ENCODE measurements at regions not wholly inside any gene's neighbourhood (a gene's known extent, or its start where the extent isn't known, plus 50 kb on each side); places are given as distances from the start of the nearest gene placed in this dataset.
"Not testable (repeated sequence)": the region's sequence is repeated elsewhere in the genome, so short reads cannot be mapped to it uniquely, and the experiment has no call there.

DNA sequence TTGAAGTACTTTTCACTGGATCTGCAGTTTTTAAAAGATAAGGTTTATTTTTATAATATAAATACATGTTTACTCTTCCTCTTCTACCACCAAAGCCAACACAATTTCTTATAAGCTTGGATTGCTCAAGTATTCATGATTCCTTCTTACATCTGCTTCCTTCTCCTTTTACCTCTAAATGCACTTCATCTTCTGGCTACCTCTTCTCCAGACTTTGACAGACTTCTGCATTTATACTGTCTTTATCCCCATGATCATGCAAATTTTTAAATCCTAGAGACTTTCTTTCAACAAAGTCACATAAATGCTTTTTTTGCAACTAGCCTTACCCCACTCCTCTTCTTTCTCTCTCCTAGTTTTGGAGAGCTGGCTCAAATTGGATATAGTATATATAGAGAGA, 142.9 kb downstream of the TFAP2B start:
- no peaks in the 10 kb centered on the region for H3K27me3 ChIP-seq (ENCODE audit: control insufficient read depth in 2 of 2, insufficient read depth in 2 of 2, low read length in 2 of 2)
- ChIA-PET CTCF (no interaction called here), POLR2A (no interaction called here)
- Mint-ChIP-seq H3K4me3 (no peak overlapping the region), H3K27ac (no peak overlapping the region), H3K4me1 (no peaks in the 10 kb centered on the region), H3K36me3 (no peaks in the 10 kb centered on the region), H3K9me3 (peaks cover 0 to 10% (median under 1%) of the 10 kb centered on the region in 11 donors), H3K27me3 (no peaks in the 10 kb centered on the region)
- no peaks in the 10 kb centered on the region for H3K36me3 ChIP-seq (ENCODE audit: control insufficient read depth in 2 of 3, insufficient read depth in 3 of 3, low read length in 3 of 3)
- no peak for ATAC-seq
- H3K4me3 ChIP-seq (ENCODE audit: low read length), result no peak overlapping the region
- intact Hi-C loops (cut with micrococcal nuclease), result no loop called here
- H3K27ac ChIP-seq (ENCODE audit: low read depth, low read length), result no peak overlapping the region
- DNase-seq, result no peak
- H3K4me1 ChIP-seq (ENCODE audit: control insufficient read depth in 2 of 2, insufficient read depth in 2 of 2, low read length in 2 of 2), result no peaks in the 10 kb centered on the region
- no peaks in the 10 kb centered on the region for H3K9me3 ChIP-seq (ENCODE audit: control insufficient read depth in 2 of 3, low read length in 3 of 3)

DNA sequence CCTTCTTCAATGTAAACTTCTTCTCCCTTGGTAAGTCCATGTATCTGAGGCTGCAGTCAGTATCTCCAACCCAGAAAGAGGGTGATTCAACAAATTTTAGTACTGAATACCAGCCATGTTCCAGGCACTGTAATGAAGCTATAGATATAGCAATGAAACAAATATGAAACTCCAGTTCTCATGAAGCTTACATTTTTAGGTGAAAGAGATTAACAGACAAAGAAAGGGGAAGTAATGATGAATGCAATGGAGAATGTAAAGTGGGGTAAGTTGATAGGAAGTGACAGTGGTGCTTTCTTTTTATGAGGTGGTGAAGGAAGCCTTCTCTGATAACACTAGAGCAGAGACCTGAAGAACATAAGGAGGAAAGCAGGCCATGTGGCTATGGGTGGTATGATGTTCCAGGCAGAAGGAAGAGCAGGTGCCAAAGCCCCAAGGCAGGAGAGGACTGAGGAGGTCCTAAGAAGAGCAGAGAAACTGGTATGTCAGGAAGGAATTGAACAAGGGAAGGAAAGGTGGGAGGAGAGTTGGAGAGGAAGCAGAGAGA, 143.6 kb downstream of the TFAP2B start:
- no peaks in the 10 kb centered on the region for H3K4me1 Mint-ChIP-seq
- DNase-seq, result no peak
- intact Hi-C loops (cut with micrococcal nuclease), result no loop called here
- no peaks in the 10 kb centered on the region for H3K36me3 ChIP-seq (ENCODE audit: control insufficient read depth in 2 of 3, insufficient read depth in 3 of 3, low read length in 3 of 3)
- no peak overlapping the region for H3K27ac Mint-ChIP-seq
- no peak overlapping the region for H3K4me3 ChIP-seq (ENCODE audit: low read length)
- ChIA-PET CTCF (no interaction called here), POLR2A (no interaction called here)
- H3K4me3 Mint-ChIP-seq, result no peak overlapping the region
- H3K9me3 Mint-ChIP-seq, result peaks cover 0 to 13% (median 0%) of the 10 kb centered on the region in 11 donors
- no peaks in the 10 kb centered on the region for H3K36me3 Mint-ChIP-seq
- H3K27me3 Mint-ChIP-seq, result no peaks in the 10 kb centered on the region
- no peaks in the 10 kb centered on the region for H3K9me3 ChIP-seq (ENCODE audit: control insufficient read depth in 2 of 3, low read length in 3 of 3)
- H3K27me3 ChIP-seq (ENCODE audit: control insufficient read depth in 2 of 2, insufficient read depth in 2 of 2, low read length in 2 of 2), result no peaks in the 10 kb centered on the region
- no peaks in the 10 kb centered on the region for H3K4me1 ChIP-seq (ENCODE audit: control insufficient read depth in 2 of 2, insufficient read depth in 2 of 2, low read length in 2 of 2)
- H3K27ac ChIP-seq (ENCODE audit: low read depth, low read length), result no peak overlapping the region
- ATAC-seq, result peak; percentile 24

DNA sequence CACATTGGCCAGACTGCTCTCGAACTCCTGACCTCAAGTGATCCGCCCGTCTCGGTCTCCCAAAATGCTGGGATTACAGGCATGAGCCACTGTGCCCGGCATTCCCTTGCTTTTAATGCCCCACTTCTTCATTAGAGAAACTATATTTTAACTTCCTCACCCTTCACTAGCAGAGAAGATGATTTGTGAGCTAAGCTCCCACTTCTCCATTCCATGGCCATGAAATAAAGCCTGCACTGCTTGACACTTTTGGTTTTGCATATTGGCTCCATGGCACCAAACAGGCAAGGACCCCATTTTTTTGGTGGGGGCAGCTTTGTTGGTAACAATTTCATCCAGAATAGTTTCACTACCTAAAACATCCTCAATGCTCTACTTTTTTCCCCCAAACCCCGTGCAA, 145.3 kb downstream of the TFAP2B start:
- no peaks in the 10 kb centered on the region for H3K27me3 Mint-ChIP-seq
- peaks cover 0 to 14% (median 1%) of the 10 kb centered on the region in 11 donors for H3K9me3 Mint-ChIP-seq
- POLR2A ChIA-PET, result no interaction called here
- no peak overlapping the region for H3K27ac ChIP-seq (ENCODE audit: low read depth, low read length)
- H3K4me1 ChIP-seq (ENCODE audit: control insufficient read depth in 2 of 2, insufficient read depth in 2 of 2, low read length in 2 of 2), result no peaks in the 10 kb centered on the region
- no peak overlapping the region for H3K27ac Mint-ChIP-seq
- H3K4me3 ChIP-seq (ENCODE audit: low read length), result no peak overlapping the region
- ATAC-seq, result no peak
- no peaks in the 10 kb centered on the region for H3K27me3 ChIP-seq (ENCODE audit: control insufficient read depth in 2 of 2, insufficient read depth in 2 of 2, low read length in 2 of 2)
- H3K4me1 Mint-ChIP-seq, result no peaks in the 10 kb centered on the region
- intact Hi-C loops (cut with micrococcal nuclease), result no loop called here
- no peaks in the 10 kb centered on the region for H3K36me3 ChIP-seq (ENCODE audit: control insufficient read depth in 2 of 3, insufficient read depth in 3 of 3, low read length in 3 of 3)
- H3K36me3 Mint-ChIP-seq, result no peaks in the 10 kb centered on the region
- CTCF ChIA-PET, result no interaction called here
- H3K4me3 Mint-ChIP-seq, result no peak overlapping the region
- DNase-seq, result no peak
- no peaks in the 10 kb centered on the region for H3K9me3 ChIP-seq (ENCODE audit: control insufficient read depth in 2 of 3, low read length in 3 of 3)

DNA sequence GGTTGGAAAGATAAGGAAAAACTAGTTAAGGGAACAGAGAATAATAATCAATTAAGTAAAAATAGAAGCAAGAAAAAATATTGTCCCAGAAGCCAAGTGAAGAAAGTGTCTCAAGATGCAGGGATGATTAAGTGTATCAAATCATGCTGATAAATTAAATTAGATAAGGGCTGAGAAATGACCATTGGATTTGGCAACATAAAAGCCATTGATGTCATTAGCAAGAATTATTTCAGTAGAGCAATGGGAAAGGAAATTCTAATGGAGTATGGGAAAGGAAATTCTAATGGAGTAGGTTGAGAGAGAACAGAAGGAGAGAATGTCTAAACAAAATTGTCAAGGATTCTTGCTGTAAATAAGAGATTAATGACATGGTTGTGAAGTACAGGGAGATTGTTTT, 146.8 kb downstream of the TFAP2B start:
- Histone ChIP-seq H3K4me3 (ENCODE audit: low read length) (no peak overlapping the region), H3K27me3 (ENCODE audit: control insufficient read depth in 2 of 2, insufficient read depth in 2 of 2, low read length in 2 of 2) (no peaks in the 10 kb centered on the region), H3K4me1 (ENCODE audit: control insufficient read depth in 2 of 2, insufficient read depth in 2 of 2, low read length in 2 of 2) (no peaks in the 10 kb centered on the region), H3K36me3 (ENCODE audit: control insufficient read depth in 2 of 3, insufficient read depth in 3 of 3, low read length in 3 of 3) (no peaks in the 10 kb centered on the region), H3K9me3 (ENCODE audit: control insufficient read depth in 2 of 3, low read length in 3 of 3) (no peaks in the 10 kb centered on the region), H3K27ac (ENCODE audit: low read depth, low read length) (no peak overlapping the region)
- intact Hi-C loops (cut with micrococcal nuclease), result no loop called here
- H3K36me3 Mint-ChIP-seq, result no peaks in the 10 kb centered on the region
- no peak for ATAC-seq
- CTCF ChIA-PET, result no interaction called here
- no peaks in the 10 kb centered on the region for H3K4me1 Mint-ChIP-seq
- no peak overlapping the region for H3K27ac Mint-ChIP-seq
- no peak overlapping the region for H3K4me3 Mint-ChIP-seq
- H3K9me3 Mint-ChIP-seq, result peaks cover 0 to 14% (median 2%) of the 10 kb centered on the region in 11 donors
- DNase-seq, result no peak
- POLR2A ChIA-PET, result no interaction called here
- no peaks in the 10 kb centered on the region for H3K27me3 Mint-ChIP-seq

DNA sequence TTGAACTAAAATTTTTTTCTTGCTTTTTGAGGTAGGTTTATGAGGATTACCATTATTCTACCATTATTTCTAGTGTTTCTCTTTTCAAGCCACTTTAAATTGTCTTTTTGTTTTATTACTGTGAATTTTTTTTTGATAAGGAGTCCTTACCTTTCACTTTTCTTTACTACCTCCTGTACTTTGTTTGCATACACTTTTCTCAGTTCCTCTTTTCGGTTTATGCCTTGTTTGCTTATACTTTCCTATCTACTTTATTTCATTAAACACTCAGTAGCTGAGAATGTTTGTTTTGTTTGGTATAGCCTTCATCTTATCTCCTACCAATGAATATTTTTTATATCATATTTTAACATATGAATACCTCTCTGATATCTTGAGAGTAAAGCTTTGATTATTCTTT, 147.9 kb downstream of the TFAP2B start:
- Histone ChIP-seq H3K27me3 (ENCODE audit: control insufficient read depth in 2 of 2, insufficient read depth in 2 of 2, low read length in 2 of 2) (no peaks in the 10 kb centered on the region), H3K27ac (ENCODE audit: low read depth, low read length) (no peak overlapping the region), H3K36me3 (ENCODE audit: control insufficient read depth in 2 of 3, insufficient read depth in 3 of 3, low read length in 3 of 3) (no peaks in the 10 kb centered on the region), H3K4me3 (ENCODE audit: low read length) (no peak overlapping the region), H3K9me3 (ENCODE audit: control insufficient read depth in 2 of 3, low read length in 3 of 3) (no peaks in the 10 kb centered on the region), H3K4me1 (ENCODE audit: control insufficient read depth in 2 of 2, insufficient read depth in 2 of 2, low read length in 2 of 2) (no peaks in the 10 kb centered on the region)
- Mint-ChIP-seq H3K27me3 (no peaks in the 10 kb centered on the region), H3K36me3 (no peaks in the 10 kb centered on the region), H3K4me1 (no peaks in the 10 kb centered on the region), H3K4me3 (no peak overlapping the region), H3K9me3 (peaks cover 0 to 17% (median 4%) of the 10 kb centered on the region in 11 donors), H3K27ac (no peak overlapping the region)
- ATAC-seq (no peak), DNase-seq (no peak)
- intact Hi-C loops (cut with micrococcal nuclease), result no loop called here
- ChIA-PET POLR2A (no interaction called here), CTCF (no interaction called here)

DNA sequence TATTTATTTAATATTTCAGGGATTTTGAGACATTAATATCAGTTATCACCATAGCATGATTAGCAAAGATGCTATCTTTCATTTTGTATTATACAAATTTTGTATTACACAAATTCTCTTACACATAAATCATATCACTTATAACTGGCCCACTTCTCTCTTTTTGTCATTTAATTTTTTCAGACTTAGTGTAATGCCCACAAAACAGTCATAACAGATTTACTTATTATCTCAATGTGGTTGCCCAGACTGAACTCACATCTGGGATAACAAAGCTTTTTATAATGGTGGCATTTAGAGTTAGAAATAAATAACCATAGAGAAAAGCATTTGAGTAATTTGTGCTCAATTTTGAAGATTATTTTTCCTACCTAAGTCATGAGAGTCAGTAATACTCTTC, 148.3 kb downstream of the TFAP2B start:
- H3K4me1 Mint-ChIP-seq, result no peaks in the 10 kb centered on the region
- intact Hi-C loops (cut with micrococcal nuclease), result no loop called here

DNA sequence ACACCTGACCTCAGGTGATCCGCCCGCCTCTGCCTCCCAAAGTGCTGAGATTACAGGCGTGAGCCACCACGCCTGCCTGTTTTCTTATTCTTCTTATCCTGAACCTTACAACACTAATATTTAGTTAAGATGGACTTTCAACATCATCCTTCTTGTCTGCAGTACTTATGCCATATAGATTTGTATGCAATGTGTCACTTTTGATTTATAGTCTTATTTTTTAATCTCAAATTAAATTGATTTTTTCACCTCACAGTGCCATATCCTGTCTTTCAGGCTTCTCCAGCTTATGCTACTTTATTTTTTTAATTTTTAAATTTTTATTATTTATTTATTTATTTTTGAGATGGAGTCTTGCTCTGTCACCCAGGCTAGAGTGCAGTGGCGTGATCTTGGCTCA, 149.6 kb downstream of the TFAP2B start:
- H3K9me3 ChIP-seq (ENCODE audit: control insufficient read depth in 2 of 3, low read length in 3 of 3); H3K4me1 Mint-ChIP-seq; POLR2A ChIA-PET; CTCF ChIA-PET; H3K27me3 ChIP-seq (ENCODE audit: control insufficient read depth in 2 of 2, insufficient read depth in 2 of 2, low read length in 2 of 2); H3K4me1 ChIP-seq (ENCODE audit: control insufficient read depth in 2 of 2, insufficient read depth in 2 of 2, low read length in 2 of 2); H3K27ac Mint-ChIP-seq; H3K36me3 Mint-ChIP-seq; H3K4me3 ChIP-seq (ENCODE audit: low read length); ATAC-seq; H3K27ac ChIP-seq (ENCODE audit: low read depth, low read length); DNase-seq; intact Hi-C loops (cut with micrococcal nuclease); H3K36me3 ChIP-seq (ENCODE audit: control insufficient read depth in 2 of 3, insufficient read depth in 3 of 3, low read length in 3 of 3); H3K4me3 Mint-ChIP-seq; H3K27me3 Mint-ChIP-seq: not testable (repeated sequence)
- H3K9me3 Mint-ChIP-seq, result peaks cover 0 to 19% (median 4%) of the 10 kb centered on the region in 11 donors

More for the DNA sequence above, 148.3 kb downstream of the TFAP2B start:
- Mint-ChIP-seq H3K27me3 (no peaks in the 10 kb centered on the region), H3K27ac (no peak overlapping the region), H3K4me3 (no peak overlapping the region), H3K9me3 (peaks cover 0 to 19% (median 4%) of the 10 kb centered on the region in 11 donors), H3K36me3 (no peaks in the 10 kb centered on the region)
- Histone ChIP-seq H3K9me3 (ENCODE audit: control insufficient read depth in 2 of 3, low read length in 3 of 3) (no peaks in the 10 kb centered on the region), H3K36me3 (ENCODE audit: control insufficient read depth in 2 of 3, insufficient read depth in 3 of 3, low read length in 3 of 3) (no peaks in the 10 kb centered on the region), H3K27me3 (ENCODE audit: control insufficient read depth in 2 of 2, insufficient read depth in 2 of 2, low read length in 2 of 2) (no peaks in the 10 kb centered on the region), H3K4me1 (ENCODE audit: control insufficient read depth in 2 of 2, insufficient read depth in 2 of 2, low read length in 2 of 2) (no peaks in the 10 kb centered on the region), H3K27ac (ENCODE audit: low read depth, low read length) (no peak overlapping the region), H3K4me3 (ENCODE audit: low read length) (no peak overlapping the region)
- ATAC-seq, result no peak
- DNase-seq, result no peak
- ChIA-PET POLR2A (no interaction called here), CTCF (no interaction called here)

Data from naive thymus-derived CD4-positive, alpha-beta T cell (primary cell).